Liver (tissue), 7 donors: ENCODE measurements at regions not wholly inside any gene's neighbourhood (a gene's known extent, or its start where the extent isn't known, plus 50 kb on each side); places are given as distances from the start of the nearest gene placed in this dataset.
"Not testable (repeated sequence)": the region's sequence is repeated elsewhere in the genome, so short reads cannot be mapped to it uniquely, and the experiment has no call there.

Experiments
- DNase-seq: peaks from one replicate; pipeline ENCODE4 v3.0.0-alpha.2; 2017; ENCODE audit warnings: low spot score
- H3K27ac ChIP-seq, 2 donors: one replicate each; pipeline ENCODE4 v1.7.0; 2013; ENCODE audit warnings: inconsistent platforms in 2 of 2, low read length in 2 of 2, control low read depth in 1 of 2, low read depth in 1 of 2, mild to moderate bottlenecking in 1 of 2
- H3K27me3 ChIP-seq, 4 donors: one replicate each; pipeline versions ENCODE4 v1.6.1 to v1.7.0; 2013; ENCODE audit warnings: low read length in 3 of 4, inconsistent platforms in 1 of 4, mild to moderate bottlenecking in 1 of 4, moderate library complexity in 1 of 4; ENCODE audit not compliant: control insufficient read depth in 4 of 4, insufficient read depth in 4 of 4
- H3K36me3 ChIP-seq, 4 donors: one replicate each; pipeline versions ENCODE4 v1.6.1 to v1.7.0; 2013; ENCODE audit warnings: low read length in 3 of 4, mild to moderate bottlenecking in 3 of 4, low read depth in 1 of 4, moderate library complexity in 1 of 4; ENCODE audit not compliant: control insufficient read depth in 4 of 4, insufficient read depth in 3 of 4
- H3K4me1 ChIP-seq, 4 donors: one replicate each; pipeline versions ENCODE4 v1.6.1 to v1.7.0; 2013; ENCODE audit warnings: low read length in 3 of 4, mild to moderate bottlenecking in 3 of 4, moderate library complexity in 1 of 4; ENCODE audit not compliant: control insufficient read depth in 4 of 4, insufficient read depth in 4 of 4
- H3K4me3 ChIP-seq, 3 donors: one replicate each; pipeline versions ENCODE4 v1.6.1 to v1.7.0; 2013; ENCODE audit warnings: low read length in 3 of 3, control low read depth in 1 of 3, low read depth in 1 of 3, mild to moderate bottlenecking in 1 of 3
- H3K9ac ChIP-seq, 2 donors: one replicate each; pipeline ENCODE4 v1.7.0; 2013; ENCODE audit warnings: low read length in 2 of 2, mild to moderate bottlenecking in 2 of 2, moderate library complexity in 2 of 2, control low read depth in 1 of 2, low read depth in 1 of 2
- H3K9me3 ChIP-seq, 4 donors: one replicate each; pipeline versions ENCODE4 v1.6.1 to v1.7.0; 2013; ENCODE audit warnings: low read length in 3 of 4; ENCODE audit not compliant: control insufficient read depth in 4 of 4
- GABPA ChIP-seq, 2 donors: IDR thresholded peaks in 1 of 2; conservative IDR thresholded peaks in 1 of 2; 2 replicates each; pipeline ENCODE4 v1.6.1; 2016; ENCODE audit warnings: antibody characterized with exemption in 2 of 2, mild to moderate bottlenecking in 1 of 2, moderate library complexity in 1 of 2
- HNF4A ChIP-seq, 2 donors: conservative IDR thresholded peaks; 2 replicates each; pipeline ENCODE4 v1.6.1; 2016; ENCODE audit warnings: antibody characterized with exemption in 2 of 2, mild to moderate bottlenecking in 2 of 2
- JUND ChIP-seq, 2 donors: IDR thresholded peaks; 2 replicates each; pipeline ENCODE4 v1.6.1; 2016; ENCODE audit warnings: antibody characterized with exemption in 2 of 2
- MAX ChIP-seq: IDR thresholded peaks from 2 replicates; pipeline ENCODE4 v1.6.1; 2016; ENCODE audit warnings: antibody characterized with exemption
- NR2F2 ChIP-seq: IDR thresholded peaks from 2 replicates; pipeline ENCODE4 v1.6.1; 2016; ENCODE audit warnings: antibody characterized with exemption
- RAD21 ChIP-seq, 2 donors: IDR thresholded peaks; 2 replicates each; pipeline ENCODE4 v1.6.1; 2016; ENCODE audit warnings: antibody characterized with exemption in 2 of 2, mild to moderate bottlenecking in 2 of 2
- REST ChIP-seq: IDR thresholded peaks from 2 replicates; pipeline ENCODE4 v1.6.1; 2016; ENCODE audit warnings: antibody characterized with exemption, mild to moderate bottlenecking
- SP1 ChIP-seq: IDR thresholded peaks from 2 replicates; pipeline ENCODE4 v1.6.1; 2018; ENCODE audit warnings: antibody characterized with exemption, mild to moderate bottlenecking
- TAF1 ChIP-seq: conservative IDR thresholded peaks from 2 replicates; pipeline ENCODE4 v1.6.1; 2016; ENCODE audit warnings: antibody characterized with exemption, mild to moderate bottlenecking
- ZBTB33 ChIP-seq: IDR thresholded peaks from 2 replicates; pipeline ENCODE4 v1.6.1; 2016; ENCODE audit warnings: antibody characterized with exemption
- WGBS: extraction: QIAGEN DNeasy Blood & Tissue Kit; methylation state at CpG from one replicate; pipeline ENCODE4 v1.1.7; 2013; 5-methylcytosine and 5-hydroxymethylcytosine counted together
- donor health status: healthy.
- donor health status: healthy.
- donor health status: healthy.
- donor health status: healthy.

GRCh38 chr2:48059975-48060374 lies 153.7 kb upstream of the FBXO11 start:
- no peaks in the 10 kb centered on the region for H3K27me3 ChIP-seq
- WGBS: 77% methylated on average over 1 of the region's 1 CpG
- H3K27ac ChIP-seq: no peak overlapping the region
- no peak overlapping the region for H3K4me3 ChIP-seq
- no peaks in the 10 kb centered on the region for H3K9me3 ChIP-seq
- H3K36me3 ChIP-seq: no peaks in the 10 kb centered on the region
- no peaks in the 10 kb centered on the region for H3K4me1 ChIP-seq
- TF ChIP-seq ZBTB33: no peak
- no peak for TF ChIP-seq JUND (IDR thresholded peaks at IDR 0.05)
- TF ChIP-seq REST: no peak
- TF ChIP-seq RAD21 (IDR thresholded peaks at IDR 0.05): no peak
- no peak for TF ChIP-seq HNF4A (conservative IDR thresholded peaks at IDR 0.05)
- no peak overlapping the region for H3K9ac ChIP-seq
- DNase-seq: no peak

- not testable (repeated sequence) for H3K4me1 ChIP-seq, H3K4me3 ChIP-seq, H3K9ac ChIP-seq, H3K27me3 ChIP-seq, DNase-seq, H3K36me3 ChIP-seq, H3K27ac ChIP-seq, H3K9me3 ChIP-seq
- 82% methylated on average over 4 of the region's 4 CpGs for WGBS
These were observed 155.4 kb upstream of the FBXO11 start for GRCh38 chr2:48061656-48062055.

- H3K4me3 ChIP-seq: no peak overlapping the region
- TF ChIP-seq NR2F2: no peak
- H3K9ac ChIP-seq: no peak overlapping the region
- DNase-seq: no peak
- H3K4me1 ChIP-seq: no peaks in the 10 kb centered on the region
- no peak overlapping the region for H3K27ac ChIP-seq
- H3K36me3 ChIP-seq: no peaks in the 10 kb centered on the region
- no peaks in the 10 kb centered on the region for H3K27me3 ChIP-seq
- H3K9me3 ChIP-seq: no peaks in the 10 kb centered on the region
These were observed 158.8 kb upstream of the FBXO11 start for GRCh38 chr2:48065096-48065495.

GRCh38 chr2:48066000-48066399 lies 159.7 kb upstream of the FBXO11 start:
- Histone ChIP-seq H3K4me1 (no peaks in the 10 kb centered on the region), H3K9ac (no peak overlapping the region), H3K4me3 (no peak overlapping the region), H3K9me3 (no peaks in the 10 kb centered on the region), H3K36me3 (no peaks in the 10 kb centered on the region), H3K27ac (no peak overlapping the region), H3K27me3 (no peaks in the 10 kb centered on the region)
- no peak for DNase-seq
- TF ChIP-seq ZBTB33 (no peak), REST (no peak), TAF1 (no peak), MAX (no peak), HNF4A (conservative IDR thresholded peaks at IDR 0.05) (no peak), SP1 (no peak), GABPA (IDR thresholded peaks at IDR 0.05 in 1 of 2, conservative IDR thresholded peaks at IDR 0.05 in 1 of 2) (no peak)
- 80% methylated on average over 2 of the region's 2 CpGs for WGBS
